Neural cell (in vitro differentiated cells): ENCODE measurements at regions not wholly inside any gene's neighbourhood (a gene's known extent, or its start where the extent isn't known, plus 50 kb on each side); places are given as distances from the start of the nearest gene placed in this dataset.

Source experiments
- H2AFZ ChIP-seq: fragments of 200-600, 300-800 bp; sonication (generic), shearing (Covaris generic); 2 replicates; pipeline ENCODE4 v1.6.0; 2014; ENCODE audit warnings: low read depth, mild to moderate bottlenecking, antibody characterized with exemption, low read length, moderate library complexity
- H3F3A ChIP-seq: fragments of 200-600 bp; shearing (Covaris generic); 2 replicates; pipeline ENCODE4 v1.6.1; 2016; ENCODE audit warnings: mild to moderate bottlenecking, moderate library complexity, mixed read lengths, antibody characterized with exemption, low read length; ENCODE audit not compliant: insufficient read depth, poor library complexity, severe bottlenecking
- H3K27ac ChIP-seq: fragments of 200-600, 300-800 bp; sonication (generic), shearing (Covaris generic); 2 replicates; pipeline ENCODE4 v1.5.1; 2014; ENCODE audit warnings: mild to moderate bottlenecking, low read length, moderate library complexity
- H3K27me3 ChIP-seq: fragments of 300-800, 200-600 bp; sonication (generic), shearing (Covaris generic); 2 replicates; pipeline ENCODE4 v1.6.0; 2014; ENCODE audit warnings: mild to moderate bottlenecking, low read depth, low read length, moderate library complexity; ENCODE audit not compliant: insufficient read depth
- H3K36me3 ChIP-seq: fragments of 300-800, 200-600 bp; sonication (generic), shearing (Covaris generic); 2 replicates; pipeline ENCODE4 v1.5.1; 2014; ENCODE audit warnings: mild to moderate bottlenecking, antibody characterized with exemption, low read length, moderate library complexity; ENCODE audit not compliant: insufficient read depth
- H3K4me2 ChIP-seq: fragments of 300-800, 200-600 bp; sonication (generic), shearing (Covaris generic); 2 replicates; pipeline ENCODE4 v1.6.0; 2014; ENCODE audit warnings: mild to moderate bottlenecking, low read length
- H3K4me3 ChIP-seq: fragments of 300-800, 200-600 bp; sonication (generic), shearing (Covaris generic); 2 replicates; pipeline ENCODE4 v1.5.1; 2014; ENCODE audit warnings: mild to moderate bottlenecking, low read length, moderate library complexity
- H3K79me2 ChIP-seq: fragments of 200-600 bp; shearing (Covaris generic); replicated peaks from 2 replicates; pipeline ENCODE4 v1.6.0; 2014; ENCODE audit warnings: mild to moderate bottlenecking, low read length, moderate library complexity; ENCODE audit not compliant: insufficient read depth
- H3K9ac ChIP-seq: fragments of 300-800, 200-600 bp; sonication (generic), shearing (Covaris generic); 2 replicates; pipeline ENCODE4 v1.6.1; 2016; ENCODE audit warnings: mild to moderate bottlenecking, low read length, mixed read lengths
- H3K9me2 ChIP-seq: fragments of 200-600 bp; shearing (Covaris generic); 2 replicates; pipeline ENCODE4 v1.6.1; 2016; ENCODE audit warnings: mild to moderate bottlenecking, low read length, mixed read lengths; ENCODE audit not compliant: insufficient read depth
- H3K9me3 ChIP-seq: fragments of 200-600, 300-800 bp; sonication (generic), shearing (Covaris generic); 2 replicates; pipeline ENCODE4 v1.6.1; 2016; ENCODE audit warnings: mild to moderate bottlenecking, mixed run types, low read length, moderate library complexity, mixed read lengths
- H4K20me1 ChIP-seq: fragments of 200-600 bp; shearing (Covaris generic); 2 replicates; pipeline ENCODE4 v1.6.1; 2016; ENCODE audit warnings: mild to moderate bottlenecking, mixed run types; ENCODE audit not compliant: insufficient read depth
- CTCF ChIP-seq: fragments of 450-650 bp; IDR thresholded peaks from 2 replicates; pipeline ENCODE4 v1.5.1; 2014; ENCODE audit warnings: antibody characterized with exemption, mild to moderate bottlenecking, moderate library complexity; ENCODE audit not compliant: poor library complexity, severe bottlenecking
- EP300 ChIP-seq: fragments of 450-650 bp; conservative IDR thresholded peaks from 2 replicates; pipeline ENCODE4 v1.6.1; 2014; ENCODE audit warnings: antibody characterized with exemption, mild to moderate bottlenecking, moderate library complexity; ENCODE audit not compliant: poor library complexity, severe bottlenecking
- EZH2 ChIP-seq: fragments of 200-600, 300-800 bp; shearing (Covaris generic), sonication (generic); IDR thresholded peaks from 2 replicates; pipeline ENCODE4 v1.6.1; 2014; ENCODE audit warnings: antibody characterized with exemption, low read length, borderline replicate concordance, mild to moderate bottlenecking; ENCODE audit not compliant: insufficient read depth, poor library complexity, severe bottlenecking
- MXI1 ChIP-seq: fragments of 450-650 bp; conservative IDR thresholded peaks from 2 replicates; pipeline ENCODE4 v1.6.1; 2014; ENCODE audit warnings: antibody characterized with exemption, mild to moderate bottlenecking; ENCODE audit not compliant: poor library complexity, severe bottlenecking
- POLR2AphosphoS5 ChIP-seq: IDR thresholded peaks from 2 replicates; pipeline ENCODE4 v1.6.1; 2012
- RAD21 ChIP-seq: fragments of 450-650 bp; conservative IDR thresholded peaks from 2 replicates; pipeline ENCODE4 v1.6.1; 2014; ENCODE audit warnings: antibody characterized with exemption, mild to moderate bottlenecking, moderate library complexity
- REST ChIP-seq: IDR thresholded peaks from 2 replicates; pipeline ENCODE4 v1.6.1; 2012; ENCODE audit warnings: borderline replicate concordance
- SMC3 ChIP-seq: fragments of 450-650 bp; conservative IDR thresholded peaks from 2 replicates; pipeline ENCODE4 v1.6.1; 2014; ENCODE audit warnings: antibody characterized with exemption, mild to moderate bottlenecking, moderate library complexity; ENCODE audit not compliant: poor library complexity
- TAF1 ChIP-seq: IDR thresholded peaks from 2 replicates; pipeline ENCODE4 v1.6.1; 2012; ENCODE audit warnings: low read depth

GRCh38 chr12:108043286-108043685 is 85.8 kb upstream of the WSCD2 start:
- Histone ChIP-seq H3K27ac (no peak overlapping the region), H3K79me2 (no peaks in the 10 kb centered on the region), H4K20me1 (no peaks in the 10 kb centered on the region), H3K4me2 (no peak overlapping the region), H2AFZ (no peak overlapping the region), H3K4me3 (no peak overlapping the region), H3K9me3 (no peaks in the 10 kb centered on the region), H3K36me3 (no peaks in the 10 kb centered on the region), H3F3A (no peaks in the 10 kb centered on the region), H3K9ac (no peak overlapping the region), H3K27me3 (no peaks in the 10 kb centered on the region), H3K9me2 (no peaks in the 10 kb centered on the region)
- TF ChIP-seq RAD21, result no peak

- no peaks in the 10 kb centered on the region for H3K27me3 ChIP-seq
- H3K9me3 ChIP-seq, result no peaks in the 10 kb centered on the region
- no peak overlapping the region for H3K27ac ChIP-seq
- no peaks in the 10 kb centered on the region for H4K20me1 ChIP-seq
- H3K9me2 ChIP-seq, result no peaks in the 10 kb centered on the region
- H3K36me3 ChIP-seq, result no peaks in the 10 kb centered on the region
- no peak overlapping the region for H3K9ac ChIP-seq
- H3F3A ChIP-seq, result no peaks in the 10 kb centered on the region
- H3K4me3 ChIP-seq, result no peak overlapping the region
- H3K79me2 ChIP-seq, result no peaks in the 10 kb centered on the region
- no peak overlapping the region for H2AFZ ChIP-seq
- no peak for TF ChIP-seq EP300
- TF ChIP-seq POLR2AphosphoS5, result no peak
- TF ChIP-seq RAD21, result no peak
- no peak for TF ChIP-seq SMC3
- no peak for TF ChIP-seq TAF1
- no peak for TF ChIP-seq EZH2
- TF ChIP-seq CTCF, result no peak
- no peak for TF ChIP-seq MXI1
- H3K4me2 ChIP-seq, result no peak overlapping the region
These were observed 85.1 kb upstream of the WSCD2 start for GRCh38 chr12:108043750-108044533.

- Histone ChIP-seq H3K9ac (no peak overlapping the region), H3K4me3 (no peak overlapping the region), H3K27ac (no peak overlapping the region), H3K4me2 (no peak overlapping the region), H3K79me2 (no peaks in the 10 kb centered on the region), H3K36me3 (no peaks in the 10 kb centered on the region), H3F3A (no peaks in the 10 kb centered on the region), H3K27me3 (no peaks in the 10 kb centered on the region), H2AFZ (no peak overlapping the region), H3K9me2 (no peaks in the 10 kb centered on the region), H3K9me3 (no peaks in the 10 kb centered on the region), H4K20me1 (no peaks in the 10 kb centered on the region)
- TF ChIP-seq EP300, result no peak
- TF ChIP-seq REST, result no peak
- no peak for TF ChIP-seq TAF1
- TF ChIP-seq RAD21, result no peak
- TF ChIP-seq MXI1, result no peak
- no peak for TF ChIP-seq SMC3
- no peak for TF ChIP-seq CTCF
- TF ChIP-seq POLR2AphosphoS5, result no peak
- no peak for TF ChIP-seq EZH2
These were observed 83.0 kb upstream of the WSCD2 start for GRCh38 chr12:108046135-108046534.
